Stimulated activated CD4-positive, alpha-beta T cell treated with anti-CD3 and anti-CD28 coated beads, Interleukin-1b, Interleukin-23, amount 100 ng/mL, for 48 hours (primary cell): ENCODE measurements at regions not wholly inside any gene's neighbourhood (a gene's known extent, or its start where the extent isn't known, plus 50 kb on each side); places are given as distances from the start of the nearest gene placed in this dataset.

Source experiments
- DNase-seq: peaks from one replicate; pipeline ENCODE4 v3.0.0-alpha.2; 2020

DNA sequence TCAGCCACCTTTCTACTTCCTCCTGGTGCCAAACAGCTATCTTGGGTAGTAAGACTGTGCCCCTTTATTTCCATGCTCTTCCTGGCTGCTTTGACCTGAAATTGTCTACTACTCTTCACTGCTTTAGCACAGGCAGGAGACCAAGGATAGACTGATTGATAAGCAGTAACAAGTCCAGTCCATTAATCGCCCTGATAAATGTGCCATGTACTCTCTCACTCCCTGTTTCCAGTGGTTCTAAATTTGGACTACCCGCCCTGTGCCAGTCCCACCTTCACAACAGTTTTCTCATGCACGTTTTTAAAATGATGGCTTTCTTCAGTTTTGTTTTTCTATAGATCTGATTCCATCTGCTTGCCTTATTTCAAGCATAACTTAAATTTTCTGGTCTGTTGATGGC is 189.6 kb upstream of the RBMS1 start:
- no peak for DNase-seq

DNA sequence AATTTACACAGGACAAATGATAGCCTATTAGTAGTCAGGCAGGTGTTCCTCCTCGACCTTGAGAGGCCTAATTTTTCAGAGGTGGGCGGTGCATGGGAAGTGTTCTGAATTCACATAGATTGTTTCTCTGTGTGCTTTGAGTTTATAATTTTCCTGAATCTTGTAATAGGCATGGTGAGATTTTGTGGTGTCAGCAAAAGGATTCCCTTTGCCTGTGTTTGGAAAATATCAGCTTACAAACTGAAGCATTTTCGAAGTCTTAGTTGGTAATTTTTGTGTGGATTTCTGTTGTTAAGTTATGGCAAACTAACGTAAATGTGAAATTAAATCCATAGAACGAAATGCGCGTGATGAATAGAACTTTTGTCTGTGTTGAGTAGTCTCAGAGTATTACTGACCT is 194.0 kb upstream of the RBMS1 start:
- DNase-seq: no peak

DNA sequence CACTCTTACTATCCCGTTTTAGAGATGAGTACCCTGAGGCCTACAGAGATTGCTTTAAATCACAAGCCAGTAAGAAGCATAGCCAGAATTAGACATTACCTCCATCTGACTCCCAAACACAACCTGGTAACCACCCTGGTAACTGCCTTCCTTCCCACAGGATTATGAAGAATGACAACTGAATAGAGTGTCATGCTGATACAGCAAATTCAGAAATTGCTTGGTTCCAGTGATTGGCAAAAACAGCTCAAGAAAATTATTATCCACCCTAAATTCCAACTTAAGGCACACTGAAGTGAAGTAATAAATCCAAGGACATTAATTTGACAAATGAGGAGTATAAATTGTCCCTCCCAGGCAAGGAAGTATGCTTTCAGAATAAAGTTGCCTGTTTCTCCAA is 195.8 kb upstream of the RBMS1 start:
- DNase-seq: no peak

DNA sequence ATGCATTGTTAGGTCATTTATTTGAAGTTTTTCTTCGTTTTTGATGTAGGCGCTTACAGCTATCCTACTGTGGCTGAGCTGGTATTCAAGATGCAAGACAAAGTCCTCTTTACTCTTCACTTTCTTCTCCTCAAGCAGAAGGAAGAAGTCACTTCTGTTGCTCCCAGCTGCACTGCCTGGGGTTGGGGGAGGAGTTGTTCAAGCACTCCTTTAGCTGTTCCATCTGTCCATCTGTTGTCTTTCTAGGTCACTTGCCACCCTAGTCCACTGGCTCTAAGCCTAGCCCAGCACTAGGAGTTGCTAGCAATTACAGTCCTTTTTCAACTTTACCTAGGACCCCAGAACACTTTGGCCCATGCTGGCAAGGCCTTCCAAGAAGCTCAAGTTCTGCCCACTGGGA is 200.6 kb upstream of the RBMS1 start:
- no peak for DNase-seq

DNA sequence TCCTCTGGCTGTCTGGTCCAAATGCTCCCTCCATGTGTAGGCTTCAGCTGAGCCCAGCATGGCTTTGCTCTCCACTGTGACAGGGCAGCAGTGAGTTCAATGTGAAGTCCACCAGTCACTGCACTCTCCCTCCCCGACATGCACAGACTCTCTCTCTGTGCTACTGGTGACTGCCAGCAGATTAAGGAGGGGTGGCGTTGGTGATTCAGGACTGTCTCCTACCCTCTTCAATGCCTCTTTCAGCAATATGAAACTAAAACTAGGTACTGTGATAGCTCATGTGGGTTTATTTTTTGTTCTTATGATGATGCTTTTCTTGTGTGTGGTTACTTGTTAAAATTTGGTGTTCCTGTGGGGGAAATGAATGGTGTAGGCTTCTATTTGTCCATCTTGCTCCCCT is 201.0 kb upstream of the RBMS1 start:
- DNase-seq: peak; percentile 47

DNA sequence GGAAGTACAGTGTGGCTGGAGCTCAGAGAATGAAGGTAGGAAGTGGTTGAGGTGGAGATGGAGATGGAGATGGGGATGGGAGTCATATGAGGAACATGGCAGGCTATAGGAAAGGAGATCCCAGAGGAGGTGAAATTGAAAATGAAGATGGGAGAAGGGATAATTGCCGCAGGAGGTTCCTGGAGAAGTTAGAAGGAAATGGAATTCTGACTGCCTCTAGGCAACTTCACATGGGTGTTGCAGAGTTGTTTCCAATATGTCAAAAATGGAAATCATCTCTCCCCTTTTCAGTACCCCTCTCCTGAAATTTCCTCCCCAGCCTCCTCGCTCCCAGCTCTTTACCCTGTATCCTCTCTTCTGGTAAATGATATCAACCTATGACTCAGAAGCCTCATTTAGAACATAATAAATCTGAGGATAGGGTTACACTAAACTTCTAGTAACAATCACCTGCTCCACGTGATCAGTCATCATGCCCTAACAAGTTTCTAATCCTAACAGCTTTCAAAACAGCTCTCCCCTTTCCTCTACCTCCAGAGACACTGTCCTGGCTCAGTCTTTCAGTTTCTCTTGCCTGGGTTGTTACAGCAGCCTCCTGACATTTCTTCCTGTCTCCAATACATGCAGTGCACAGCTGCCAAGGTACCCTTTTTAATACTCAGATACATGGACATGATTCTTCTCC is 201.9 kb upstream of the RBMS1 start:
- DNase-seq: no peak

DNA sequence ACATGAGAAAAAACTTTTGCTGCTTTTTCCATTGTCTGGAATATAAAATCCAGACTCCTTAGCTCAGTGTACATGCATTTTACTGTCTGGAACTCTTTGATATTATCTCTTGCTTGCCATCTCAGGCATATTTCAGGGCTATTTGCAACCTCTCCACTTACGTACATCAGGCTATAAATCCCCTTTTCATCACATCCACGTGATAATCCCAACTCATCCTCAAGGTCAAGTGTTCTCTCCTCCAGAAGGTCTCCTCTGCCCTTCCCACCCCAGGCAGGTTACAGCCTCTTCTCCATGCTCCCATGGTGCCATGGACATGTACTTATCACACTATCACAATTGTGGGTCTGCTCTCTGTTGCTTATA is 202.5 kb upstream of the RBMS1 start:
- DNase-seq: no peak

DNA sequence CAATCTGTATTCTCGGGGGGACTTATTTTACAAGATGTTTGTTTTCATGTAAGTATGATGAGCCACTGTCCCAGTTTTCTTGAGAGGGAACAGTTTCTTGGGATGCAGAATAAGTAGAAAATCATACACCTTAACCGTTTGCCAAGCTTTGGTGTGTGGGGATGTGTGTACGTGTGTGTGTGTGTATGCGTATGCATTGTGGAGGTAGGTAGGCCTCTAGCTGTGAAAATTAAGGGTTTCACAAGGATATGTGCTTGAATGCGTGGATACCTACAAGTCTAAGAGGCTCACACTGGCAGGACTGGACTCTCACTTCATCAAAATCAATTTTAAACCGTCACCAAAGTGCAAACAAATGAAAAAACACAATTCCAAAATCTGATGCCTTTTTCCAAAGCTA is 204.2 kb upstream of the RBMS1 start:
- DNase-seq: no peak

DNA sequence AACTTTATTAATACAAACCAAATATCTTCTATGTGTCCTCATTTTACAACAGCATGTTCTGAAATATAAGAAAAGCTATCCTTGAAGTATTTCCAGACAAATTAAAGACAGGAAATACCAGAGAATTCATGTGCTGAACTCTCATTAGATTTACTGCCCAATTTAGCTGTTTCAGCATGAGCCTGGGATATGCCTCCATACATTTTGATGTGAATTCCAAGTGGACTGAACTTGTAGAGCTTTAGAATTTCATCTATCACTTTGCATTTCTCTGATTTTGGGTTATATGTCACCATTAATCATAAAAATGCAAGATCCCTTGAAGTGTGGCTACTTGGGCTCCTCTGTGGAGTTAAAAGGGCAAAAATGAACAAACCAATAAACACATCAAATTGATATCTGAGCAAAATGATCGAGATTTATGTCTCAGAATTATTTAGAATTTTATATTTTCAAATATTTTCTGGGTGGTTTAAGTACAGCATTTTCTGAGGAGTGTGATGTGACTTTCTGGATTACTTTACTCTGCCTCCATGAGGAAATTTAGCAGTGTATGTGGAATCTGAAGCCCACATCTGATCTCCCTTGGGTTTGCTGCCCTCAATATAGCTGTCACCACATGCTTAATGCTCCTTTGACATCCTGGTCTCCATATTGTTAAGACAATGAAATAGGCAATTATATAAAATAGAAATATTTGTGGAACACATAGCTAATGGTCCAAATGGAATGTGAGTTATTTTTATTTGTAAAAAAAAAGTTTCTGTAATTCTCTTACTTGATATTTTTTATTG is 206.6 kb upstream of the RBMS1 start:
- no peak for DNase-seq

DNA sequence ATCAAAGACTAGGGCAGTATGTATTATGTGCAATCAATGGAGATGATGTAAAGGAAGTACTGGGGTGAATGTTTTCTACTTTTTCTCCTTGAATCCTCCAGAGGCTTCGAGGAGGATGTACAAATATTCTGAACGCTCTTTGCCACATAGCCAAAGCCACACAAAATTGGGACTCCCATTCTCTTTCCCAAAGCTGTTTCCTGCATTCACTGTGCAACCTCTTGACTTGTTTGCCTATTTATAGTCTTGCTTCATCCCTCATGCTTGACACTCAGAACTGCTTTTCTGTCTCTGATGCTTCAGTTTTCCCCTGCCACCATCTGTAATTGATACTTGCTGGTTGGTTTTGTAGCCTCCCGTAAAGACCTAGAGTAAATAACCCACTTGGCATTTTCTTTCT is 208.2 kb upstream of the RBMS1 start:
- no peak for DNase-seq

DNA sequence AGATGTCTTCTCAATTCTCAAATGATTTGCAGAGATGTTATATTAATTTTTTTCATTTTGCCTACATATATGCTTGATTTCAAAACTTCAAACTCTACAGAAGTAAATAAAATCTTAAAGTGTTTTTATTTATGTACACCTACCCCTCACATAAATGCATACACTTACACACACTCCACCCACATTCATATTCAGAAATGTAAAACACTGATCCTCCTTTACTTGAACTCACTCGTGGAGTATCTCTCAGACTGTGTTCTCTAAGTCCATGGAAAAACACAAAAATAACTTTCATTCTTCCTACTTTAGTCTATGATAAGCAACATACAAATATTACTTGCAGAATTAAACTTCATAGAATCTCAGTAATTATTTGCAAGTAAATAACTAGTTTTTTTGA is 209.1 kb upstream of the RBMS1 start:
- no peak for DNase-seq

DNA sequence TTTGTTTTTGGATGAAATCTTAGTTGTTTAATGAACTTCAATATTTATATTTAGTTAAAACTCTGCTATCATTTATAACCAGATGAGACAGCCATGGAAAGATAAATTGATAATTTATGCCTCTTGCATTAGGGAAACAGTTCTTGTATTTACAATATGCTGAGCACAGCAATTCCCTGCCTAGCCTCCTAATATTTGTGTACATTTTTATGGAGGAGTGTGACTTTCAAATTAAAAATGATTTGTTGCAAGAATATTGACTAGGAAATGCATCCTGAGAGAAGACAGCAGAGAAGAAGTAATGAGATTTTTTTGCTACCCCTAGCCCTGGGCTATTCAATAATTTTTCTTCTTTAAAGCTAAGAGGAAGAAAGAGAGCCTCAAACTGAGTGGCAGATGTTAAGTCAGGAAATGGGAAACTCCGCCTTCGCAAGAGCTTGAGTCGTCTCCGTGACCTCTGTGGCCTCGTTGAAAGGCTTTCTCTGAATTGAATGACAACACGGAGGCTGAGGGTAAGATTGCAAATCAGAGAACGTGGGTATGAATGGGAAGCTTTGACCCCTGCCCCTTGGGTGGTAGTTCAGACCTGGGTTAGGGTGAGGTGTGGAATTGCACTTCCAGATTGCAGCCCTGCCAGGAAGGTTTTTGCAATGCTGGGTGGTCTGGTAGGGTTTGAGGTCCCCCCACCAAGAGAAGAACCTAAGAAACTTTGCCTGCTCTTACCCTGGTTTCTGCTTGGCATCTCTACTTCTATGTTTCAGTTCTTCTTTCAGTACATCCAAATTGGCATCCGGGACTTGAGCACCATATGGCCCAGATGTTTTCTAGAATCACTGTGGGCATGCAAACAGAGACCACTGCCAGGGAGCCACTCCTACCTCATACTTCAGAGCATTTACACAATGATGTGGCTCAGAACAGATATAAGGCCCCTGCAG is 210.3 kb upstream of the RBMS1 start:
- peak; percentile 11 for DNase-seq

DNA sequence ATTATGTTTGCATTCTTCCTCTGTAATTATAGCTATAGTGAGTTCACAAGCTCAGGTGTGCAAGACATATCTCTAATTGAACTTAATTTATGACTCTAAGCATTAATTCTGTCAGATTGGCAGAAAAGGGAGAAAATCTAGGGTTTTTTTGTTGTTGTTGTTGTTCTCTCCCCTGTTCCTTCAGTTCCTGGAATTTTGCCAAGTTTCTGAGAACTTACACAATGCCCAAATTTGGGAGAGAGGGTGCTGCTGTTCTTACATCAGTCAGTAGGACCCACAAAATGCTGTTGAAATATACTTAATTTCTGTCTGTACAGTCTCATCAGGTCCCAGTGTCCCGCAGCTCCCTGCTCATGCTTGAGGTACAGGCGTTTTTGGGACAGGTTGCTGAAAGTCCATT is 221.8 kb upstream of the RBMS1 start:
- DNase-seq: no peak

DNA sequence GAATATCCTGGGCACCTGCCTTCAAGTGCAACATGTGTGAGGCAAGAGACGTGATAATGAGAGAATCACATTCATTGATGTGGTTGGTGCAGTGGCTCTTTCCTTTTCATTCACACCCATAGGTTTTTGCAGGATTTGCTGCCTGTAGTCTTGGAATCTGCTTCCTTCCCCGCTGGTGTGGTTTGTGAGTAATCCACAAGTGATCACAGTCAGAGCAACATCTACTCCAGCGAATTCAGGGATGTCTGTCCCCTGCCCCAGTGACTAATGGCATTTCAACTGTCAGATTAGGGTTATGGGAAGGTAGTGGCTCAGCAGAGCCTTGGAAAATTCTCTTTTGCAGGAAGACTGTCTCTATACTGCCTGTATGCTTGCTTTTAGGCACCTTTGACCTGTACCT is 225.5 kb upstream of the RBMS1 start:
- no peak for DNase-seq

DNA sequence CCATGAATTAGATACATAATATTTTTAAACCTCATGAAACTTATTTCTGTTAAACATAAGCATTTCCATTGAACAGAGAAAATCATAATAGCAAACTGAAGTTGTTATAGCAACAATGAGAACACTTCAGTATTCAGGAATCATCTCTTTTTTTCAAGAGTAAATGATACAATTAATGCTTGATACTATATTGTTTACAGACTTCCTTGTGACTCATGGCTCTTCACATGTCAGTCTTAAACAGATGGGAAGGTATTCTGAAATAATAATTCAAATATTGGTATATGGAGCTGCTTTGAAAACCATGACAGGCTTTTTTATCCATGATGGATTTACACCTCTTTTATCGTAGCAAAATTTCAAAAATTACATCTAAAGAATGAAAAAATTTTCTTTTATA is 226.5 kb upstream of the RBMS1 start:
- DNase-seq: no peak

DNA sequence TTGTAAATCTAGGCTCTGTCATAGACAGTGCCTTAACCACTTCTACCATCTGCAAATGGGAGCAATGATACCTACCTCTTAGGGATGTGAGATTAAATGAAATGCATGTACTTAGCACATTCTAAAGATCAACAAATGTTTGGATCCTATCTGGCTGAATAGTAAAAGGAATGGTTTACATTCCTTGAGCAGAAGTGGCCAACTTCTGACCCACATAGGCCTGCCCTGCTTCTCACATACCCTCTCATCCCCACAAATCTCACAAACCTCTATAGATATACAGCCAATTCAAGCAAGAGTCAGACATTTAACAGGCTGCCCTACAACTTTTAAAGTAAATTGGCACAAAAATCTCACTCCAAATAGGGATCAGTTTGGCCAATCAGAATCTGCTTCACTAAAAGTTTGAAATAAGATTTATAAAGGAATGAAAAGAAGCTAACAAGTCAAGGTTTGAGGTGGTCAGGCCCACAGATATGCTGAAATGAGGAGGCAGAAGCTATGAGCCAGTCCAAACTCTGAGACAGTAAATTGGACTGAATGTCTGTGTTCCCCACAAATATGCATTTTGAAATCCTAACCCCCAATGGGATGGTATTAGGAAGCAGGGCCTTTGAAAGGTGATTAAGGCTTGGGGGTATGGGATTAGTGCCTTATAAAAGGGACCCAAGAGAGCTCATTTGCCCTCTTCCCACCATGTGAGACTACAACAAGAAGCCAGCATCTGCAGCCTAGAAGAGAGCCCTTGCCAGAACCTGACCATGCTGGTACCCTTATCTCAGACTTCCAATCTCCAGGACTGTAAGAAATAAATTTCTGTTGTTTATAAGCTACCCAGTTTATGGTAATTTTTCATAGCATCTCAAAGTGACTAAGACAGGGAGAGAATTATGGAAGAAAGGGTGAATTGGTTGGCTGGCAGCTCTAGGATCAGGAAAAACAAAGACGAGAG is 227.8 kb upstream of the RBMS1 start:
- DNase-seq: no peak

DNA sequence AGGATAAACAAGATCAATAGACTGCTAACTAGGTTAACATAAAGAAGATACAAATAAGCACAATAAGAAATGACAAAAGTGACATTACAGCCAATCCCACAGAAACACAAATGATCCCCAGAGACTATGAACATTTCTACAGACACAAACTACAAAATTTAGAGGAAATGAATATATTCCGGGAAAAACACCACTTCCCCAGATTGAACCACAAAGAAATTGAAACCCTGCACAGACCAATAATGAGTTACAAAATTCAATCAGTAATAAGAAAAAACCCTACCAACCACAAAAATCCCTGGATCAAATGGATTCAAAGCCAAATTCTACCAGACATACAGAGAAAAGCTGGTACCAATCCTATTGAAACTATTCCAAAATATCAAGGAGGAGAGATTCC is 232.4 kb upstream of the RBMS1 start:
- no peak for DNase-seq

DNA sequence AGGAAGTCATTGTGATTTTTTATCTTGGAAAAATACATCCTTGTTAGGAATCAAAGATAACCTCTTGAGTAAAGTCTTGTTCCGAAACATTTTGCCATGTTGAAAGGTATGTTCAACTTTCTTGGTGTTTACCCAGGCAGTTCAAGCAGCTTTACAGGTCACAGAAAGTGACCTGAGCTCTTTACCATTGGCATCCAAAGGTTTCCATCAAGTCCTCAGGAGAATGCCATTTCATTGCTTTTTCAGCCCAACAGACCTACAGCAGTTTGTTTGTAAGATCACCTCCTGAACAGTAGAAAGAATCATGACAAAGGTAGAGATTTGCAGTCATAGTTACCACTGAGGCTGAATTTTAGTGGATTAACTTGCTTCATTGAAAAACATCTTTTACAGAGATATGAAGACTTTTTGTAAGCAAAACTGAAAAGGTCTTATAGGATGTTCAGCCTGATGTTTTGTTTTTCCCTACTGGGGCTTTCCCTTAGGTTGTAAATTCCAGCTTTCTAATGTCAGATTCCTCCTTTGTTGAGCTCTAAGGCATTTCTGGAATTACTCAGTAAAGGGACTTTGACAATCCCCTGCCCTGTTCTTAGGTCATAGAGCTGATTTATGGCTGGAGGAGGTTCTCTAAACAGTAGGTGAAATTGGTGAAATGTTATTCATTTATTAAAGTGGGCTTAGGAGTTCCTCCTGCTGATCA is 236.8 kb upstream of the RBMS1 start:
- DNase-seq: no peak

DNA sequence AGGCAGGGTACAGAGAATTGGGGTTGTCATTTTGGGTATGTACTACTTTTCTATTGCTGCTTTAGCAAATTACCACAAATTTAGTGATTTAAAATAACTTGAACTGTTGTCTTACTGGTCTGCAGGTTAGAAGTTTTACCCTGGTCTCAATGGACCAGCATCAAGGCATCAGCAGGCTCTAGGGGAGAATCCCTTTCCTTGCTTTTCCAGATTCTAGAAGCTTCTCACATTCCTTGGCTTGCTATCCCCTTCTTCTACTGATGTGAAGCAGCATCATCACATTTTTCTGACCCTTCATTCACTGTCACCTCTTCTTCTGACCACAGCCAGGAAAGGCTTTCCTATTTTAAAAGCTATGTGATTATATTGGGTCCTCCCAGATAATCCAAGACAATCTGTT is 237.8 kb upstream of the RBMS1 start:
- no peak for DNase-seq

DNA sequence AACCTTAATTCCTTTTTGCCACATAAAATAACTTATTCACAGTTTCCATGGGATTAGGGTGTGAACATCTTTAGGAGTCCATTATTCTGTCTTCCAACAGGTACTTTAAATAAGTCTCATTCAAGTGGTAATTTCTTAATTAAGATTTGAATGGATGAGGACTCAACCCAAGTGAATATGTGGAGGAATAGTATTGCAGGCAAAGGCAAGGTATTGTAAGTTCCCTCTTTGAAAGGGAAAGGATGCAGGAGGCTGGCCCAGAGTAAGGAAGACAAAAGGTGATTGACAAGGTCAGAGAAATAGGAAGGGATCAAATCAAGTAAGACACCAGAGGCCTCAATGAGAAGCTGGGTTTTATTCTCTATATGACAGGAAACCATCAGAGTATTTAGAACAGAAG is 238.2 kb upstream of the RBMS1 start:
- DNase-seq: no peak

DNA sequence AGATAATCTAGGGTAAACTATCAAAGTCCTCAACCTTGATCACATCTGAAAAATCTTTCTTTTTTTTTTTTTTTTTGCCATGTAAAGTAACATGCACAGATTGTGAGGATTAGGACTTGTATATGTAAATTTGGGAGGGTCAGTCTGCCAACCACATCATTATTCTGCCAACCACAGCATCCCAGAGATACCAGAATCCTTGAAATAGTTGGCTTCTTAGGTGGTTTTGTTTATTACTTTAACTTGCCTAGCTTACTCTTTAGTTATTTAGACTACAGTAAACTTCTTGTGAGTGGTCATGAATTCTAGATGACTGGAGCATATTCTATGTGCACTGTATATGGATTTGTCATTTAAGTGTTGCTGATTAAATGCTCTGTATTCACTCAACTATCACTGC is 242.1 kb upstream of the RBMS1 start:
- DNase-seq: no peak
